ENCODE measurements at regions not wholly inside any gene's neighbourhood (a gene's known extent, or its start where the extent isn't known, plus 50 kb on each side); places are given as distances from the start of the nearest gene placed in this dataset.
A peak's percentile ranks its signal among the peaks of the same experiment; 100 is the strongest.

GRCh38 chr1:43065616-43066399 lies 106.3 kb downstream of the EBNA1BP2 start:
- no peak for DNase-seq (ENCODE audit: low read depth in 2 of 2)

GRCh38 chr1:43065191-43065590 lies 106.5 kb upstream of the SLC2A1 start:
- no peak for DNase-seq (ENCODE audit: low read depth in 2 of 2)

- DNase-seq (ENCODE audit: low read depth in 2 of 2) = no peak
Measured at GRCh38 chr1:43063394-43064219, 104.9 kb upstream of the SLC2A1 start.

GRCh38 chr1:43062527-43063095 lies 103.9 kb upstream of the SLC2A1 start:
- DNase-seq (ENCODE audit: low read depth in 2 of 2) = no peak

GRCh38 chr1:43061757-43062156 lies 103.1 kb upstream of the SLC2A1 start:
- DNase-seq (ENCODE audit: low read depth in 2 of 2) = no peak

GRCh38 chr1:43059640-43060574 lies 101.2 kb upstream of the SLC2A1 start:
- no peak for DNase-seq (ENCODE audit: low read depth in 2 of 2)

GRCh38 chr1:43058545-43059360 lies 100.1 kb upstream of the SLC2A1 start:
- DNase-seq (ENCODE audit: low read depth in 2 of 2) = peak; percentile 54 to 62

- no peak for DNase-seq (ENCODE audit: low read depth in 2 of 2)
Measured at GRCh38 chr1:43058056-43058455, 99.4 kb upstream of the SLC2A1 start.

- DNase-seq (ENCODE audit: low read depth in 2 of 2) = no peak
Measured at GRCh38 chr1:43057567-43057966, 98.9 kb upstream of the SLC2A1 start.

- DNase-seq (ENCODE audit: low read depth in 2 of 2) = no peak
Measured at GRCh38 chr1:43056981-43057391, 98.3 kb upstream of the SLC2A1 start.

- DNase-seq (ENCODE audit: low read depth in 2 of 2) = no peak
Measured at GRCh38 chr1:43056460-43056859, 97.8 kb upstream of the SLC2A1 start.

- DNase-seq (ENCODE audit: low read depth in 2 of 2) = no peak
Measured at GRCh38 chr1:43054961-43055360, 96.3 kb upstream of the SLC2A1 start.

- no peak for DNase-seq (ENCODE audit: low read depth in 2 of 2)
Measured at GRCh38 chr1:43052786-43053439, 94.2 kb upstream of the SLC2A1 start.

GRCh38 chr1:43052322-43052721 lies 93.7 kb upstream of the SLC2A1 start:
- DNase-seq (ENCODE audit: low read depth in 2 of 2) = no peak

GRCh38 chr1:43049481-43049880 lies 90.8 kb upstream of the SLC2A1 start:
- peak; percentile 37 to 40 for DNase-seq (ENCODE audit: low read depth in 2 of 2)

- DNase-seq (ENCODE audit: low read depth in 2 of 2) = no peak
Measured at GRCh38 chr1:43048601-43049011, 89.9 kb upstream of the SLC2A1 start.

GRCh38 chr1:43047135-43047534 lies 88.5 kb upstream of the SLC2A1 start:
- no peak for DNase-seq (ENCODE audit: low read depth in 2 of 2)

GRCh38 chr1:43044572-43045361 lies 86.1 kb upstream of the SLC2A1 start:
- no peak for DNase-seq (ENCODE audit: low read depth in 2 of 2)

GRCh38 chr1:43043695-43044094 lies 85.0 kb upstream of the SLC2A1 start:
- DNase-seq (ENCODE audit: low read depth in 2 of 2) = no peak
